K562 (cell line): ENCODE measurements at regions not wholly inside any gene's neighbourhood (a gene's known extent, or its start where the extent isn't known, plus 50 kb on each side); places are given as distances from the start of the nearest gene placed in this dataset.

Experiments used
- ARID3A ChIP-seq: IDR thresholded peaks from 2 replicates; pipeline ENCODE4 v1.6.1; 2012; ENCODE audit warnings: low read depth, low read length, improper control_type of control experiment, borderline replicate concordance
- CTCF ChIP-seq, 3 experiments: IDR thresholded peaks in 2 of 3; conservative IDR thresholded peaks in 1 of 3; 2 replicates each; pipeline ENCODE4 v1.5.1; 2011 to 2012; ENCODE audit warnings: low read length in 3 of 3, mild to moderate bottlenecking in 3 of 3, control low read depth in 2 of 3, improper control_type of control experiment in 1 of 3, inconsistent platforms in 1 of 3, low read depth in 1 of 3, mixed read lengths in 1 of 3, moderate library complexity in 1 of 3; ENCODE audit not compliant: insufficient read depth in 2 of 3
- HNRNPLL ChIP-seq: fragments of 200-400 bp; formaldehyde crosslinking; IDR thresholded peaks from 2 replicates; pipeline ENCODE4 v1.6.1; 2017; ENCODE audit warnings: low read length, low read depth, mild to moderate bottlenecking; ENCODE audit not compliant: poor library complexity, severe bottlenecking
- MEF2D ChIP-seq: conservative IDR thresholded peaks from 2 replicates; pipeline ENCODE4 v1.6.1; 2016; ENCODE audit warnings: low read depth, missing genetic modification characterization, missing compliant biosample characterization

- no peak for TF ChIP-seq ARID3A
- TF ChIP-seq CTCF (IDR thresholded peaks at IDR 0.05 in 2 of 3, conservative IDR thresholded peaks at IDR 0.05 in 1 of 3; ENCODE audit: insufficient read depth in 2 of 3, low read depth in 1 of 3, low read length in 3 of 3): no peak
- TF ChIP-seq MEF2D (tag): no peak
- TF ChIP-seq HNRNPLL: no peak
Measured at GRCh38 chr7:10727636-10728035, 246.0 kb upstream of the PHF14 start.
